GM12878 (cell line): ENCODE measurements at regions not wholly inside any gene's neighbourhood (a gene's known extent, or its start where the extent isn't known, plus 50 kb on each side); places are given as distances from the start of the nearest gene placed in this dataset.

Source experiments
- ATAC-seq: fragments of 200-7000 bp; cut with Tn5 transposase; 3 replicates; pipeline ENCODE4 v1.9.1; 2020; ENCODE audit warnings: mild to moderate bottlenecking, moderate library complexity
- BruUV-seq: library from RNA; stranded (reverse); fragments of 400-500 nt; replicated peaks from 2 replicates; lab custom pipeline; 2021; lab: Mats Ljungman, UMichigan
- CTCF ChIA-PET: fragments of 300-600 bp; sonication (Branson Sonifier 250); formaldehyde crosslinking; extraction: SDS; loops from one replicate; lab custom pipeline; 2021; ENCODE audit warnings: inconsistent platforms; lab: Yijun Ruan, JAX
- POLR2A ChIA-PET: fragments of 350-600 bp; formaldehyde crosslinking; extraction: SDS; loops from one replicate; lab custom pipeline; 2021; ENCODE audit warnings: inconsistent platforms; lab: Charles Lee
- RAD21 ChIA-PET: fragments of 300-600 bp; sonication (Branson Sonifier 250); formaldehyde crosslinking; loops from one replicate; lab custom pipeline; 2023; ENCODE audit warnings: antibody characterized with exemption; ENCODE audit not compliant: unreplicated experiment; lab: Charles Lee
- SMC1A ChIA-PET: fragments of 300-600 bp; sonication (Branson Sonifier 250); formaldehyde crosslinking; loops from one replicate; lab custom pipeline; 2023; ENCODE audit not compliant: unreplicated experiment, uncharacterized antibody; lab: Charles Lee
- DNase-seq: peaks from one replicate; pipeline ENCODE4 v3.0.0-alpha.2; 2011; ENCODE audit warnings: low read depth, low spot score
- FAIRE-seq: peaks from 3 replicates; lab custom pipeline; 2011; peaks lifted over from hg19 to GRCh38; lab: Jason Lieb, UNC
- H2AFZ ChIP-seq: 2 replicates; pipeline ENCODE4 v1.6.0; 2011; ENCODE audit warnings: low read depth, low read length, control low read depth; ENCODE audit not compliant: control insufficient read depth
- H3K27ac ChIP-seq: 2 replicates; pipeline ENCODE4 v1.5.1; 2011; ENCODE audit warnings: control low read depth; ENCODE audit not compliant: control insufficient read depth, insufficient read depth
- H3K27me3 ChIP-seq, 2 experiments: replicated peaks in 1 of 2; 2 replicates each; pipeline versions ENCODE4 v1.6.0 to v1.6.1; 2011; ENCODE audit warnings: low read length in 1 of 2; ENCODE audit not compliant: control insufficient read depth in 2 of 2, insufficient read depth in 2 of 2
- H3K36me3 ChIP-seq, 2 experiments: 2 replicates each; pipeline ENCODE4 v1.5.1; 2011; ENCODE audit warnings: low read length in 1 of 2; ENCODE audit not compliant: control insufficient read depth in 2 of 2, insufficient read depth in 2 of 2
- H3K4me1 ChIP-seq: 2 replicates; pipeline ENCODE4 v1.6.1; 2011; ENCODE audit warnings: mild to moderate bottlenecking, low read length, moderate library complexity, mixed read lengths; ENCODE audit not compliant: control insufficient read depth, insufficient read depth
- H3K4me2 ChIP-seq: 2 replicates; pipeline ENCODE4 v1.6.0; 2011; ENCODE audit warnings: control low read depth; ENCODE audit not compliant: control insufficient read depth, insufficient read depth
- H3K4me3 ChIP-seq: fragments of 200-600 bp; sonication (generic); 2 replicates; pipeline ENCODE4 v1.5.1; 2016
- H3K79me2 ChIP-seq: 2 replicates; pipeline ENCODE4 v1.6.0; 2011; ENCODE audit warnings: low read length; ENCODE audit not compliant: control insufficient read depth, insufficient read depth
- H3K9ac ChIP-seq: 2 replicates; pipeline ENCODE4 v1.8.0; 2011; ENCODE audit warnings: low read length, control low read depth, mixed read lengths; ENCODE audit not compliant: control insufficient read depth, insufficient read depth
- H3K9me3 ChIP-seq: replicated peaks from 3 replicates; pipeline ENCODE4 v1.5.1; 2011; ENCODE audit warnings: mild to moderate bottlenecking, low read length; ENCODE audit not compliant: control insufficient read depth, insufficient read depth
- H4K20me1 ChIP-seq: 2 replicates; pipeline ENCODE4 v1.6.0; 2011; ENCODE audit not compliant: control insufficient read depth, insufficient read depth
- CBX3 ChIP-seq: fragments of 200-600 bp; sonication (generic); IDR thresholded peaks from 2 replicates; pipeline ENCODE4 v1.6.1; 2016; ENCODE audit warnings: low read depth, borderline replicate concordance
- LARP7 ChIP-seq: fragments of 450-650 bp; IDR thresholded peaks from 2 replicates; pipeline ENCODE4 v1.6.1; 2017; ENCODE audit warnings: mild to moderate bottlenecking
- NR2C2 ChIP-seq: IDR thresholded peaks from 2 replicates; pipeline ENCODE4 v1.6.1; 2011; ENCODE audit warnings: borderline replicate concordance, low read depth; ENCODE audit not compliant: control insufficient read depth, insufficient read length
- POLR2AphosphoS5 ChIP-seq: IDR thresholded peaks from 2 replicates; pipeline ENCODE4 v1.6.1; 2011; ENCODE audit warnings: mild to moderate bottlenecking, low read length, inconsistent platforms
- SMAD1 ChIP-seq: fragments of 450-650 bp; IDR thresholded peaks from 2 replicates; pipeline ENCODE4 v1.6.1; 2018; ENCODE audit warnings: mild to moderate bottlenecking, low read depth; ENCODE audit not compliant: partially characterized antibody
- SREBF1 ChIP-seq: IDR thresholded peaks from 2 replicates; pipeline ENCODE4 v1.6.1; 2012; ENCODE audit warnings: mild to moderate bottlenecking, low read length
- STAT3 ChIP-seq: IDR thresholded peaks from 2 replicates; pipeline ENCODE4 v1.6.1; 2011; ENCODE audit warnings: low read depth, low read length, improper control_type of control experiment
- TCF7 ChIP-seq: IDR thresholded peaks from 2 replicates; pipeline ENCODE4 v1.6.1; 2014; ENCODE audit warnings: antibody characterized with exemption, borderline replicate concordance
- ZNF622 ChIP-seq: fragments of 450-650 bp; IDR thresholded peaks from 2 replicates; pipeline ENCODE4 v1.6.1; 2017; ENCODE audit warnings: mild to moderate bottlenecking, inconsistent platforms
- WGBS: methylation state at CpG from one replicate; pipeline ENCODE4 v1.1.6; 2016; ENCODE audit warnings: low lambda C conversion rate; ENCODE audit not compliant: insufficient replicate concordance, insufficient coverage; ENCODE audit errors: missing lambda C conversion rate; 5-methylcytosine and 5-hydroxymethylcytosine counted together
- in situ Hi-C: fragments of 300-500 bp; cut with MboI; formaldehyde crosslinking; loops from 9 replicates; pipeline ENCODE4 v1.14.3; 2018; ENCODE audit warnings: mixed read lengths
- intact Hi-C: fragments of 100-400 bp; cut with micrococcal nuclease; formaldehyde crosslinking; loops from one replicate; pipeline ENCODE4 v1.14.2; 2022; ENCODE audit not compliant: unreplicated experiment
- TF ChIP-seq, protein P1 (sequence below): IDR thresholded peaks from 2 replicates; pipeline ENCODE4 v1.6.1; 2011; ENCODE audit warnings: low read depth, mild to moderate bottlenecking, low read length, moderate library complexity, borderline replicate concordance; ENCODE audit errors: extremely low read depth
- TF ChIP-seq, protein P2 (sequence below): fragments of 450-650 bp; IDR thresholded peaks from 2 replicates; pipeline ENCODE4 v1.6.1; 2017; ENCODE audit warnings: mild to moderate bottlenecking, moderate library complexity

DNA sequence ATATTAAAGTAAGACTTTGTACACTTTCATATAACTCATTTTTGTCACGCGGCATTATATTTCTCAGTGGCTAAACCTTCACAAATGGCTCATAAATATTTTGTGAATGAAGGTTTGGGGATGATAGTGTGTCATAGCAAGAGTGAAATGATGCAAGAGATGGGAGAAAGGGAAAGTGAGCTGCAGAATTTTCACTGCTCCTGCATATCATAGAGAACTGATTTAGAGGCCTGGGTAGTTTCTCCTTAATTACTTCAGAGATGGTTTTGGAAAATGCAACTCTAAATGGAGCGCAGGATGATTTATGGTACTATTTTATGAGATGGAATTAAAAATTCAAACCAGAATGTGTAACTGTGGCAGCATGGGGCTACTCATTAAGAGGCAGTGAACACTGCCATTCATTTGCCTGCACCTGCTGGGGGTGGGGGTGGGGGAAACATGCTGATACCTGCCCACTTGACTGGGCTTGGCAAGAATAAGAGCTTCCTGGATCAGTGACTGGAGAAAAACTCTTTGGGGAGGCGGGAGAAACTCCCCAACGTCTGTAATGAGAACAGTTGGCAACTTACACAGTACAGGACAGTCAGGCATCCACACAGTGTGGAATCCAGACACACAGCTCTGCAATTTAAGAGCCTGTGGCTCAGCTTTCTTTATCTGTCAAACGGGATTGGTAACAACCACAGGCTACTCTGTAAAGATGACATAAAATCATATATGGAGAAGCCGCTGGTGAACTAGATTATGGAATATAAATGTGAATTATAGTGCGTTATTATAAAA, 941.9 kb downstream of the SLC4A3 start:
- FAIRE-seq: no peak
- Histone ChIP-seq H3K27me3 (no peaks in the 10 kb centered on the region), H3K36me3 (no peaks in the 10 kb centered on the region), H3K4me3 (no peak overlapping the region), H3K4me1 (no peaks in the 10 kb centered on the region), H2AFZ (no peak overlapping the region), H3K9me3 (no peaks in the 10 kb centered on the region), H3K9ac (no peak overlapping the region), H3K79me2 (no peaks in the 10 kb centered on the region), H3K4me2 (no peak overlapping the region), H4K20me1 (no peaks in the 10 kb centered on the region), H3K27ac (no peak overlapping the region)
- TF ChIP-seq NR2C2 (no peak), STAT3 (no peak), ZNF622 (no peak), SREBF1 (no peak), CBX3 (no peak), POLR2AphosphoS5 (no peak), SMAD1 (no peak), LARP7 (no peak), TCF7 (no peak)
- TF ChIP-seq, protein P1, sequence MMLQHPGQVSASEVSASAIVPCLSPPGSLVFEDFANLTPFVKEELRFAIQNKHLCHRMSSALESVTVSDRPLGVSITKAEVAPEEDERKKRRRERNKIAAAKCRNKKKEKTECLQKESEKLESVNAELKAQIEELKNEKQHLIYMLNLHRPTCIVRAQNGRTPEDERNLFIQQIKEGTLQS: no peak
- TF ChIP-seq, protein P2, sequence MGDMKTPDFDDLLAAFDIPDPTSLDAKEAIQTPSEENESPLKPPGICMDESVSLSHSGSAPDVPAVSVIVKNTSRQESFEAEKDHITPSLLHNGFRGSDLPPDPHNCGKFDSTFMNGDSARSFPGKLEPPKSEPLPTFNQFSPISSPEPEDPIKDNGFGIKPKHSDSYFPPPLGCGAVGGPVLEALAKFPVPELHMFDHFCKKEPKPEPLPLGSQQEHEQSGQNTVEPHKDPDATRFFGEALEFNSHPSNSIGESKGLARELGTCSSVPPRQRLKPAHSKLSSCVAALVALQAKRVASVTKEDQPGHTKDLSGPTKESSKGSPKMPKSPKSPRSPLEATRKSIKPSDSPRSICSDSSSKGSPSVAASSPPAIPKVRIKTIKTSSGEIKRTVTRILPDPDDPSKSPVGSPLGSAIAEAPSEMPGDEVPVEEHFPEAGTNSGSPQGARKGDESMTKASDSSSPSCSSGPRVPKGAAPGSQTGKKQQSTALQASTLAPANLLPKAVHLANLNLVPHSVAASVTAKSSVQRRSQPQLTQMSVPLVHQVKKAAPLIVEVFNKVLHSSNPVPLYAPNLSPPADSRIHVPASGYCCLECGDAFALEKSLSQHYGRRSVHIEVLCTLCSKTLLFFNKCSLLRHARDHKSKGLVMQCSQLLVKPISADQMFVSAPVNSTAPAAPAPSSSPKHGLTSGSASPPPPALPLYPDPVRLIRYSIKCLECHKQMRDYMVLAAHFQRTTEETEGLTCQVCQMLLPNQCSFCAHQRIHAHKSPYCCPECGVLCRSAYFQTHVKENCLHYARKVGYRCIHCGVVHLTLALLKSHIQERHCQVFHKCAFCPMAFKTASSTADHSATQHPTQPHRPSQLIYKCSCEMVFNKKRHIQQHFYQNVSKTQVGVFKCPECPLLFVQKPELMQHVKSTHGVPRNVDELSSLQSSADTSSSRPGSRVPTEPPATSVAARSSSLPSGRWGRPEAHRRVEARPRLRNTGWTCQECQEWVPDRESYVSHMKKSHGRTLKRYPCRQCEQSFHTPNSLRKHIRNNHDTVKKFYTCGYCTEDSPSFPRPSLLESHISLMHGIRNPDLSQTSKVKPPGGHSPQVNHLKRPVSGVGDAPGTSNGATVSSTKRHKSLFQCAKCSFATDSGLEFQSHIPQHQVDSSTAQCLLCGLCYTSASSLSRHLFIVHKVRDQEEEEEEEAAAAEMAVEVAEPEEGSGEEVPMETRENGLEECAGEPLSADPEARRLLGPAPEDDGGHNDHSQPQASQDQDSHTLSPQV: no peak
- intact Hi-C loops: no loop called here
- DNase-seq: no peak
- 21% methylated on average over 8 of the region's 8 CpGs for WGBS
- ATAC-seq: no peak
- CTCF ChIA-PET: no interaction called here
- POLR2A ChIA-PET: no interaction called here
- RAD21 ChIA-PET: no interaction called here
- in situ Hi-C loops: no loop called here
- SMC1A ChIA-PET: no interaction called here
- BruUV-seq: no TSS peak
